GM12864 (cell line): ENCODE measurements at regions not wholly inside any gene's neighbourhood (a gene's known extent, or its start where the extent isn't known, plus 50 kb on each side); places are given as distances from the start of the nearest gene placed in this dataset.

Experiments used
- DNase-seq: peaks from one replicate; pipeline ENCODE4 v3.0.0-alpha.2; 2011; ENCODE audit warnings: low read depth
- H3K4me3 ChIP-seq: 2 replicates; pipeline ENCODE4 v1.5.1; 2011; ENCODE audit warnings: mild to moderate bottlenecking, low read depth, low read length, control low read depth
- TF ChIP-seq, protein P1 (sequence below): IDR thresholded peaks from 2 replicates; pipeline ENCODE4 v1.5.1; 2011; ENCODE audit warnings: low read depth, mild to moderate bottlenecking, moderate library complexity, low read length, control low read depth, inconsistent platforms; ENCODE audit errors: missing control alignments

DNA sequence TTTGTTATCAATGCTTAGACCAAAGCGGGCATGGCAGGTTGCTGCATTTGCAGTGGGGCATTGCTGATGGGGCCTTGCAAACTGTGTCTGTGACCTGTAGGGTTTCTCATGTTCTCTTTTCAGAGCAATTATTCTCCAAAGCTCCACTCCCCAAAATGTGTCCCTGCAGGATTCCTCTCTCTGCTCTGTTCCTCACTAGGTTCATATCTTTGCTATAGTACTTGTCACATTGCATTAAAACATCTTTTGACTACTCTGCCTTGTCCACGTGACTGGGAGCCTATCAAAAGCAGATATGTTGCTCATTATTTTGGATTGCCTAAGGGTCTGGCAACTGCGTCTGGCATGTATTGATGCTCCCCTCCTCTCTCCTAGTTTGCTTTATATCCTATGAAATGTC is 177.7 kb upstream of the MID1 start:
- H3K4me3 ChIP-seq: no peak overlapping the region
- DNase-seq: no peak
- TF ChIP-seq, protein P1, sequence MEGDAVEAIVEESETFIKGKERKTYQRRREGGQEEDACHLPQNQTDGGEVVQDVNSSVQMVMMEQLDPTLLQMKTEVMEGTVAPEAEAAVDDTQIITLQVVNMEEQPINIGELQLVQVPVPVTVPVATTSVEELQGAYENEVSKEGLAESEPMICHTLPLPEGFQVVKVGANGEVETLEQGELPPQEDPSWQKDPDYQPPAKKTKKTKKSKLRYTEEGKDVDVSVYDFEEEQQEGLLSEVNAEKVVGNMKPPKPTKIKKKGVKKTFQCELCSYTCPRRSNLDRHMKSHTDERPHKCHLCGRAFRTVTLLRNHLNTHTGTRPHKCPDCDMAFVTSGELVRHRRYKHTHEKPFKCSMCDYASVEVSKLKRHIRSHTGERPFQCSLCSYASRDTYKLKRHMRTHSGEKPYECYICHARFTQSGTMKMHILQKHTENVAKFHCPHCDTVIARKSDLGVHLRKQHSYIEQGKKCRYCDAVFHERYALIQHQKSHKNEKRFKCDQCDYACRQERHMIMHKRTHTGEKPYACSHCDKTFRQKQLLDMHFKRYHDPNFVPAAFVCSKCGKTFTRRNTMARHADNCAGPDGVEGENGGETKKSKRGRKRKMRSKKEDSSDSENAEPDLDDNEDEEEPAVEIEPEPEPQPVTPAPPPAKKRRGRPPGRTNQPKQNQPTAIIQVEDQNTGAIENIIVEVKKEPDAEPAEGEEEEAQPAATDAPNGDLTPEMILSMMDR: no peak

DNA sequence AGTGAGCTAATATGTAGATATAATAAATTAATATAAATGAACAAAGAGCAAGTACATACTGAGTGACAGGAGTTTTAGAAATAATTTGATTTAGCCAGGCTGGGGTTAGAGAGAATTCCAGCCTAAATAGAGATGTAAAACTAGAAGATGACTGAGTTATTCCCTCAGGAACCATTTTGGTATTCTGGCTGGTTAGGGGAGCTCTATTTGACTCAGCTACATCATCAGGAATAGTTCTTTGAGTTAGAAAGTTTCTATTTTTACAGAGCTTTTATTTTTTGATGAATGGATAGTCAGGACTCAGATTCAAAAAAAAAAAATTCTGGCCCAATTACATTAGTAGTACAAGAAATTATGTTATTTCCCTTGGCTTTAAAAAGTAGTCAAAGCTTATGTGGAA is 180.4 kb upstream of the MID1 start:
- no peak for DNase-seq
- no peak overlapping the region for H3K4me3 ChIP-seq
- TF ChIP-seq, protein P1: no peak

DNA sequence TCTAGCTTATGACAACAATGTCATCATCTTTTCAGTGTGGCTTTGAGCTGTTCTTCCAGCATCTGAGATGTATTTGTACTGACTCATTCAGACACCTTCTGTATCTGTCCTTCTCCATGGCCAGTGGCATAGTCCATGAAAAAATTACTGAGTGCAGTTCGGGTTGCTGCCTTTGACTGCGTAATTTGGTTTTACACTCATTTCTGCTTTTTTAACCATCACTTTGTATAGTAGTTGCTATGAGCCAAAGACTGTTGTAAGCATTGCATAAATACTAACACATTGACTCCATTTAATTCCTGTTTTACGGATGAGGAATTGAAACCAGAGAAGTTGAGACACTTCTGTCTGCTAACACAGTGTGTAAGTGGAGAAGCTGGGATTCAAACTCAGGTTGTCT is 190.7 kb upstream of the MID1 start:
- DNase-seq: no peak
- no peak overlapping the region for H3K4me3 ChIP-seq
- TF ChIP-seq, protein P1: no peak

DNA sequence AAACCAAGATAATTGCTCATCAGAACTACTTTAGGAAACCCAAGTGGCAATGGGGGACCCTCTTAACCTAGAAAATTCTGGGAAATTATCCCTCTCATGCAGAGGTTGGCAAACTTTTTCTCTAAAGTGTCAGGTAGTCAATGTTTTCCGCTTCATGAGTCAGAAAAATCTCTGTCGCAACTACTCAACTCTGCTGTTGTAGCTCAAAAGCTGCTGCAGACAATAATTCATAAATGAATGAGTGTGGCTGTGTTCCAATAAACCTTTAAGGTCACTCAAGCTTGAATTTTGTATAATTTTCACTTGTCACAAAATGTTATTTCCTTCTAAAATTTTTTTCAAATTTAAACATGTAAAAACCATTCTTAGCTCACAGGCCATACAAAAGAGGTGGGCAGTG is 193.4 kb upstream of the MID1 start:
- TF ChIP-seq, protein P1: no peak
- no peak for DNase-seq
- H3K4me3 ChIP-seq: no peak overlapping the region

DNA sequence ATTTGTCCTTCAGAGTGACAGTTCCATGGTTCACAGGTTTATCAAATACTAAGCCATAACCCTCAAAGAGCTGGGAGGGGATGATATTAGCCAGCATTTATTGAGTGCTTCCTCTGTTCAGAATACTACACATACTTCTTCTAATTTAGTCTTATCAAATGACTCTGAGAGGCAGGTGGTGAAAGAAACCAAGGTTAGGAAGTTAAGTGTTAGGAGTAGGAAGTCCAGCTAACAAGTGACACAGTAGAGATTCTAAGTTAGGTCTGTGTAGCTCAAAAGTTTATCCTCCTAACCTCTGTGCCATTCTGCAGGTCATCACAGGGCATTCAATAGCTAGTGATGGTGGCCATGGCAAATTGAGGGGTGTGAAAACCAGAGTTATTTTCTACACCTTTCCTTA is 198.3 kb upstream of the MID1 start:
- H3K4me3 ChIP-seq: no peak overlapping the region
- DNase-seq: no peak
- TF ChIP-seq, protein P1: no peak

DNA sequence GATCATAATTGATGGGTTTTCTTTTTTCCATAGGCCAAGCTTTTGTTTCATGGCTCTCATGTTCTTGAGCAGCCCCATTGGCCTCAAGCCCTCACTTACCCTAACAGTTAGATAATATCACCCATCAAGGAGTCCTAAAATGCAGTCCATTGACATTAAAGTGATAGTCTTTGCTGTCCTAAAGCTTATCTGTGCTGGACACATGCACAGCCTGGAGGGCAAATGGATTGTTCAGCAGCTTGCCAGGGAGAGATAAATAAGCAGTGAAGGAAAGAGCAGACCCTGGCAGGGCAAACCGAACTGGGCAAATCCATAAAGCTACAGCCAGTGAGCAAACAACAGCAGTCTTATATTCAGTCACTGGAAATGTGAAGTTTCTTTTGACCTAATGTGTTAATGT is 199.6 kb upstream of the MID1 start:
- H3K4me3 ChIP-seq: no peak overlapping the region
- TF ChIP-seq, protein P1: no peak
- DNase-seq: no peak

DNA sequence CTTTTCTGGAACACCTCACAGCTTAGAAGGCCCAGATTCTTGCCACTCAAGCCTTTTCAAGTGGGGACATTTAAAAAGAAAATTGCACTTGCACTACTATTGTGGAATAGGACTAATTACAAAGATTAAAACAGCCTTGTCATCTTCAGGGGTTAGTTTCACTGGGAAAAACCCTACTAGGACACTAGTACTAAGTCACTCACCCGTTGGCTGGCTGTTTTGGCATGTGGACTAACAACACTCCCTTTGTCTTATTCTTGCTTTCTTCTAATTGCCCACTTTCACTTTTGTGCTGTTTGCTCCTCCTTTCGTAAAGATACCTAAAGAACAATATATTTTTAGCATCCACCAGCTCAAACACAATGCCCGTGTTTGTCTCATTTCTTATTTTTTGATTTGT is 200.9 kb upstream of the MID1 start:
- no peak for DNase-seq
- TF ChIP-seq, protein P1: no peak
- H3K4me3 ChIP-seq: no peak overlapping the region
